Thyroid gland (tissue), 4 donors: ENCODE measurements at regions not wholly inside any gene's neighbourhood (a gene's known extent, or its start where the extent isn't known, plus 50 kb on each side); places are given as distances from the start of the nearest gene placed in this dataset.

Experiments
- CTCF ChIP-seq, 6 experiments: fragments of 200-600 bp in 3 of 6; fragments of 450-650 bp in 3 of 6; sonication (generic) in 3 of 6; IDR thresholded peaks; one replicate each; pipeline ENCODE4 v1.5.1; 2016 to 2019; ENCODE audit warnings: antibody characterized with exemption in 6 of 6, mild to moderate bottlenecking in 2 of 6, inconsistent platforms in 1 of 6, moderate library complexity in 1 of 6
- POLR2A ChIP-seq, 2 donors: fragments of 450-650 bp; IDR thresholded peaks; one replicate each; pipeline ENCODE4 v1.6.1; 2017; ENCODE audit warnings: antibody characterized with exemption in 2 of 2, mild to moderate bottlenecking in 2 of 2, moderate library complexity in 1 of 2

GRCh38 chr5:29885595-29885994 lies 1307.9 kb upstream of the CDH6 start:
- TF ChIP-seq CTCF (IDR thresholded peaks at IDR 0.05) (no peak), POLR2A (IDR thresholded peaks at IDR 0.05) (no peak)
